ENCODE measurements at regions not wholly inside any gene's neighbourhood (a gene's known extent, or its start where the extent isn't known, plus 50 kb on each side); places are given as distances from the start of the nearest gene placed in this dataset.
"Not testable (repeated sequence)": the region's sequence is repeated elsewhere in the genome, so short reads cannot be mapped to it uniquely, and the experiment has no call there.

DNA sequence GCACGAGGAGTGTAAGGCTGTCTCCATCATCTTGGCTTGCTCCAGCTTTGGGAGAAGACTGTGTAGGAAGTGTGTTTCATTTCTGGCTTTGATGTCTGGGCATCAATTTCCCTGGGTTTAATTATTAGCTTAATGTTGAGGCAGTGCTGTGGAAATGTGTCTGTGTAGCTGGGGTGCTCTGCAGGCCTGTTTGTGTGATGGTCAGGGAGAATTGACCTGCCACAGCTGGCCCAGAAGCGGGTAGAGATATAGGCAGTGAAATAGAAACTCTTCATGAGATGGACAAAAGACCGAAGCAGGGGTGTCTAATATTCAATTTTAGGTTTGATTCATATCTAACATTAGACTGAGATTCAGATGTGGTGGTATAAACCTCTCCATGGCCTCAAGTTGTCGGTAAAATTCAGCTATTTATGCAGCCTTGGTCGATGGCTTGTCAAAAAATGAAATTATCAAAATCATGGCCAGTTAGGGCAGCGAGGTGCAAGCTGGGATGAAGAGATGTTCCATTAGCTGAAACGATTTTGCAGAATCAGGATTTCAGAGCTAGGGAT, 95.3 kb upstream of the SNX9 start:
- DNase-seq: no peak
- no peak overlapping the region for H3K4me3 ChIP-seq (ENCODE audit: low read length)
- WGBS: 87% methylated on average over 7 of the region's 7 CpGs
- no peak for ATAC-seq
- H3K9me3 ChIP-seq (ENCODE audit: control insufficient read depth, low read length): no peaks in the 10 kb centered on the region
- no peaks in the 10 kb centered on the region for H3K27me3 ChIP-seq (ENCODE audit: control insufficient read depth, insufficient read depth)
- no peaks in the 10 kb centered on the region for H3K4me1 ChIP-seq (ENCODE audit: control insufficient read depth, insufficient read depth, low read length)
- H3K27ac ChIP-seq (ENCODE audit: low read length): peak overlapping the region; percentile 54
- intact Hi-C loops (cut with DNase I): no loop called here

DNA sequence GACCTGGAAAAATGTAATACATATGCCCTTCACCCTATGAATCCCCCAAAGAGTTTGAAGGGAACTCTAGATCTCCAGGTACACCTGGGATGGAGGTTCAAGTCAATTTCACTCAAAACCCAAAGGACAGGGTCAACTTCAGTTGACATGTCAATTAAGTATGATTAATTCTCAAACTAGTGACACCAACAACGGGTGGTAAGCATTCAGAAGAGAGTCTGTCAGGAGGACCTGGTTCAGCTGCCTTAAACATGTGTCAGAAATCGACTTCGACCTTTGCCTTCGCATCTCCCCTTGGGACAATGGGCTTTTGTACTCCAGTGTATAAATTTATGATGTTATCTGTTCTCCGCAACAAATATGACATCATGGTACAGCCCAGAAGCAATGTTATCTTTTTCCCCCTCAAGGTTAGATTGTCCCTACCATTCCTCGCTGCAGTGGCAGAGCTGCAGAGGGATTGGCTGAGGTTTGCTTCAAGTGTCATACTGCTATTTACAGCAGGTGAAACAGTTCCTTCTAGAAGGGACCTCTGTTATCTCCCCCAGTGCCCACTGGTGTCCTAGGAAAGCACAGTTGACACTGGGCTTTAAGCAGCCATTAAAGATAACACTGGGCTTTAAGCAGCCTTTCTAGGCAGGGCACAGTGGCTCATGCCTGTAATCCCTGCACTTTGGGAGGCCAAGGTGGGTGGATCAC, 94.7 kb upstream of the SNX9 start:
- Histone ChIP-seq H3K27ac (ENCODE audit: low read length) (no peak overlapping the region), H3K4me3 (ENCODE audit: low read length) (no peak overlapping the region), H3K27me3 (ENCODE audit: control insufficient read depth, insufficient read depth) (no peaks in the 10 kb centered on the region), H3K9me3 (ENCODE audit: control insufficient read depth, low read length) (no peaks in the 10 kb centered on the region), H3K4me1 (ENCODE audit: control insufficient read depth, insufficient read depth, low read length) (no peaks in the 10 kb centered on the region)
- no peak for ATAC-seq
- no peak for DNase-seq
- intact Hi-C loops (cut with DNase I): no loop called here
- WGBS: 83% methylated on average over 6 of the region's 6 CpGs

DNA sequence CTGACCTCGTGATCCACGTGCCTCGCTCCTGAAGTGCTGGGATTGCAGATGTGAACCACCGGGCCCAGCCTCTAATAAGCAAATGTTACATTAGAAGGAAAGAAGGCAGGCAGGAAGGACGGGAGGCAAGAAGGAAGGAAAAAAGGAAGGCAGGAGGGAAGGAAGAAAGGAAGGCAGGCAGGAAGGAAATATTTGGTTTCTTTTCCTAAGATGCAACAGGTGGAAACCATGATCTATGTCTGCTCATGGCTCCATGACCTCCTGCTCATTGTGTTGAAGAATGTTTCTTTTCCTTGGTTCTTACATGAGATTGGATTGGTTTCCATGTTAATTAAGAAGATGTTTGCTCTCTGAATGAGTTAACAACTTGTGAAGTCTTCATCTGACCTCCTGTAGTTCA, 91.8 kb upstream of the SNX9 start:
- Histone ChIP-seq H3K9me3 (ENCODE audit: control insufficient read depth, low read length) (no peaks in the 10 kb centered on the region), H3K4me3 (ENCODE audit: low read length) (no peak overlapping the region), H3K27ac (ENCODE audit: low read length) (no peak overlapping the region), H3K27me3 (ENCODE audit: control insufficient read depth, insufficient read depth) (no peaks in the 10 kb centered on the region), H3K4me1 (ENCODE audit: control insufficient read depth, insufficient read depth, low read length) (no peaks in the 10 kb centered on the region)
- intact Hi-C loops (cut with DNase I): no loop called here
- 94% methylated on average over 5 of the region's 5 CpGs for WGBS
- no peak for ATAC-seq
- no peak for DNase-seq

DNA sequence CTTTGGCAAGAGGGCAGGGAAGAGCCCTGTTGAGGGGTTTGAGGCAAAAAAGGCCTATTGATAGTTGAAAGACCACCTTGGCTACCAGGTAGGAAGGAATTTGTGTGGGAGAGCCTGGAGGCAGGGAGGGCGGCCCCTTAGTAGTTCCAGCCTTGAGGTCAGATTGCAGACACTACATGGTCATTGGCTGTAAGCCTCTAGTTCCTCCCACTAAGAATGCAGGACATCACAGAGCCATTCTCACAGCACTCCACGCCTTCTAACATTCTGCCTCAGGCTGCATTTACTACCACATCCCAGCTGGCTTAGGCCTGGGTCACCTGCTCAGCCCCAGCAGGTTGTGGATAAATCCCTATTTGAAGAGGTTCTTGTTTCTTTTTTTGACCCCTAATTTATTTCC, 91.0 kb upstream of the SNX9 start:
- 93% methylated on average over 2 of the region's 2 CpGs for WGBS
- ATAC-seq (no peak), DNase-seq (no peak)
- H3K4me3 ChIP-seq (ENCODE audit: low read length): no peak overlapping the region
- H3K27ac ChIP-seq (ENCODE audit: low read length): no peak overlapping the region
- no peaks in the 10 kb centered on the region for H3K27me3 ChIP-seq (ENCODE audit: control insufficient read depth, insufficient read depth)
- H3K9me3 ChIP-seq (ENCODE audit: control insufficient read depth, low read length): no peaks in the 10 kb centered on the region
- intact Hi-C loops (cut with DNase I): no loop called here
- H3K4me1 ChIP-seq (ENCODE audit: control insufficient read depth, insufficient read depth, low read length): no peaks in the 10 kb centered on the region

- H3K27me3 ChIP-seq (ENCODE audit: control insufficient read depth, insufficient read depth): no peaks in the 10 kb centered on the region
- intact Hi-C loops (cut with DNase I): no loop called here
- H3K4me1 ChIP-seq (ENCODE audit: control insufficient read depth, insufficient read depth, low read length): no peaks in the 10 kb centered on the region
- no peak for DNase-seq
- no peak overlapping the region for H3K4me3 ChIP-seq (ENCODE audit: low read length)
- 89% methylated on average over 8 of the region's 8 CpGs for WGBS
- no peak overlapping the region for H3K27ac ChIP-seq (ENCODE audit: low read length)
- H3K9me3 ChIP-seq (ENCODE audit: control insufficient read depth, low read length): no peaks in the 10 kb centered on the region
- ATAC-seq: no peak
These were observed 90.5 kb upstream of the SNX9 start for GRCh38 chr6:157732416-157733161.

DNA sequence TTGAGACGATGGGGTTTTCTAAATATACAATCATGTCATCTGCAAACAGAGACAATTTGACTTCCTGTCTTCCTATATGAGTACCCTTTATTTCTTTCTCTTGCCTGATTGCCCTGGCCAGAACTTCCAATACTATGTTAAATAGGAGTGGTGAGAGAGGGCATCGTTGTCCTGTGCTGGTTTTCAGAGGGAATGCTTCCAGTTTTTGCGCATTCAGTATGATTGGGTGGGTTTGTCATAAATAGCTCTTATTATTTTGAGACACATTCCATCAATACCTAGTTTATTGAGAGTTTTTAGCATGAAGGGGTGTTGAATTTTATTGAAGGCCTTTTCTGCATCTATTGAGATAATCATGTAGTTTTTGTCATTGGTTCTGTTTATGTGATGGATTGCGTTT, 86.5 kb upstream of the SNX9 start:
- DNase-seq; intact Hi-C loops (cut with DNase I); ATAC-seq; H3K27me3 ChIP-seq (ENCODE audit: control insufficient read depth, insufficient read depth); H3K4me1 ChIP-seq (ENCODE audit: control insufficient read depth, insufficient read depth, low read length); H3K4me3 ChIP-seq (ENCODE audit: low read length); H3K9me3 ChIP-seq (ENCODE audit: control insufficient read depth, low read length); H3K27ac ChIP-seq (ENCODE audit: low read length): not testable (repeated sequence)
- WGBS: 87% methylated on average over 4 of the region's 4 CpGs

GRCh38 chr6:157741321-157741947, 81.6 kb upstream of the SNX9 start:
- ATAC-seq (no peak), DNase-seq (no peak)
- H3K4me1 ChIP-seq (ENCODE audit: control insufficient read depth, insufficient read depth, low read length): peaks cover 7% of the 10 kb centered on the region
- no peaks in the 10 kb centered on the region for H3K9me3 ChIP-seq (ENCODE audit: control insufficient read depth, low read length)
- WGBS: 60% methylated on average over 10 of the region's 10 CpGs
- H3K27me3 ChIP-seq (ENCODE audit: control insufficient read depth, insufficient read depth): no peaks in the 10 kb centered on the region
- H3K27ac ChIP-seq (ENCODE audit: low read length): peak overlapping the region; percentile 13
- no peak overlapping the region for H3K4me3 ChIP-seq (ENCODE audit: low read length)
- intact Hi-C loops (cut with DNase I): no loop called here

DNA sequence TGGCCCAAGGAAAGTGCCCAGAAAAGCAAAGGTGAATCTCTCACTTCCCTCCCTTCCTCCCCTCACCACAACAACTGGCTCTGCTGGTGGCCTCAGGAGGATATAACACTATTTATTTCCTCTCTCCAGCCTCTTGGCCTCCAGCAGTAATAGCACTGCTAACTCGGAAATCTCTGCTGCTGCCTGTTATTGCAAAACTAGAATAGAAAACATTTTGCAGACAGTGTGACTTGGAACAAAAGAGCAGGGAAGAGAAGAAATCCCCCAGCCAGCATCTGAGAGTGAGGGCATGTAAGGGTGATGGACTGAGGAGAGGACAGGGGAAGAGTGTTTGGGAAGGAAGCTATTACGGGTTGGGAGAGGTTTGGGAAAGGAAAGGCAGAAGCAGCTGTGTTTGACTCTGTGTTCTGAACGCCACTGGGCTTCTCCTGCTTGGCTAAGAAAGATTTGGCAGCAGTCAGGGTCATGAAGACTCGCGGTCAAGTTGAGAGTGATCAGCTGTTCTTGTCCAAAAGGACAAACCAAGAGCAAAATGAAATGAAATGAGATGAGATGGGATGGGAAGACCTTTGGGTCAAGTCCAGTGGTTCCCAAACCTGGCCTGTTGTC, 81.0 kb upstream of the SNX9 start:
- Histone ChIP-seq H3K27ac (ENCODE audit: low read length) (peak overlapping the region; percentile 80), H3K27me3 (ENCODE audit: control insufficient read depth, insufficient read depth) (no peaks in the 10 kb centered on the region), H3K9me3 (ENCODE audit: control insufficient read depth, low read length) (no peaks in the 10 kb centered on the region), H3K4me1 (ENCODE audit: control insufficient read depth, insufficient read depth, low read length) (peaks cover 7% of the 10 kb centered on the region), H3K4me3 (ENCODE audit: low read length) (no peak overlapping the region)
- ATAC-seq (peak; percentile 76 to 95), DNase-seq (peak in 2 of 3 donors; percentile 34 to 70)
- intact Hi-C loops (cut with DNase I): no loop called here
- WGBS: 33% methylated on average over 5 of the region's 5 CpGs

- Histone ChIP-seq H3K27ac (ENCODE audit: low read length) (no peak overlapping the region), H3K9me3 (ENCODE audit: control insufficient read depth, low read length) (no peaks in the 10 kb centered on the region), H3K4me3 (ENCODE audit: low read length) (no peak overlapping the region), H3K27me3 (ENCODE audit: control insufficient read depth, insufficient read depth) (no peaks in the 10 kb centered on the region), H3K4me1 (ENCODE audit: control insufficient read depth, insufficient read depth, low read length) (peaks cover 7% of the 10 kb centered on the region)
- WGBS: 82% methylated on average over 4 of the region's 4 CpGs
- DNase-seq (no peak), ATAC-seq (no peak)
- intact Hi-C loops (cut with DNase I): no loop called here
These were observed 78.9 kb upstream of the SNX9 start for GRCh38 chr6:157744102-157744601.

GRCh38 chr6:157746897-157747296, 76.1 kb upstream of the SNX9 start:
- intact Hi-C loops (cut with DNase I): no loop called here
- H3K27me3 ChIP-seq (ENCODE audit: control insufficient read depth, insufficient read depth): no peaks in the 10 kb centered on the region
- no peak overlapping the region for H3K4me3 ChIP-seq (ENCODE audit: low read length)
- no peak overlapping the region for H3K27ac ChIP-seq (ENCODE audit: low read length)
- no peaks in the 10 kb centered on the region for H3K9me3 ChIP-seq (ENCODE audit: control insufficient read depth, low read length)
- no peak for DNase-seq
- ATAC-seq: no peak
- peaks cover 4% of the 10 kb centered on the region for H3K4me1 ChIP-seq (ENCODE audit: control insufficient read depth, insufficient read depth, low read length)
- WGBS: 94% methylated on average over 8 of the region's 8 CpGs

DNA sequence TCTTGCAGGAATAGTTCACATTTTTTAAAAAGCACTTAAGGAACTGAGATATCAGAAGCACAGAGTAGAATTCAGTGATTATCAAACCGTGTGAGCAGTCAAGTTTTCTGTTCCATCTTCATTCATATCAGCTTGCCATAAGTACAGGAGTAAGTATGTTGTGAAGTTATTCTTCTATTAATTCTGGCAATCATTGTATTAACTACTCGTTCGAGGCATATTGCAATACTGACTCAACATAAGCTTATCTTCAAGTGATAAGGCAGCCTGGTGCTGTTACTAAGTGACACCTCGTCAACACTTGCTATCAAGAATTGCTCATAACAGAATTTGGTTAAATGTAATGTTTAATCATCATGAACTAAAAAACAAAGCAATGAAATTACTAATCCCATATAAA, 75.7 kb upstream of the SNX9 start:
- WGBS: 31% methylated on average over 4 of the region's 4 CpGs
- Histone ChIP-seq H3K4me3 (ENCODE audit: low read length) (no peak overlapping the region), H3K27ac (ENCODE audit: low read length) (no peak overlapping the region), H3K4me1 (ENCODE audit: control insufficient read depth, insufficient read depth, low read length) (peaks cover 2% of the 10 kb centered on the region), H3K9me3 (ENCODE audit: control insufficient read depth, low read length) (no peaks in the 10 kb centered on the region), H3K27me3 (ENCODE audit: control insufficient read depth, insufficient read depth) (no peaks in the 10 kb centered on the region)
- intact Hi-C loops (cut with DNase I): no loop called here
- peak; percentile 51 to 78 for ATAC-seq
- no peak for DNase-seq

All from right cardiac atrium (tissue), 5 donors.